GM11168 (cell line): ENCODE measurements at regions not wholly inside any gene's neighbourhood (a gene's known extent, or its start where the extent isn't known, plus 50 kb on each side); places are given as distances from the start of the nearest gene placed in this dataset.
"Not testable (repeated sequence)": the region's sequence is repeated elsewhere in the genome, so short reads cannot be mapped to it uniquely, and the experiment has no call there.

ENCODE experiments used
- in situ Hi-C: fragments of 300-500 bp; cut with MboI; formaldehyde crosslinking; loops from one replicate; pipeline ENCODE4 v1.12.0; 2022; ENCODE audit warnings: low sequenced_read_pairs; ENCODE audit not compliant: unreplicated experiment

GRCh38 chrX:40418813-40419195 is 162.0 kb upstream of the ATP6AP2 start:
- in situ Hi-C loops, result no loop called here

DNA sequence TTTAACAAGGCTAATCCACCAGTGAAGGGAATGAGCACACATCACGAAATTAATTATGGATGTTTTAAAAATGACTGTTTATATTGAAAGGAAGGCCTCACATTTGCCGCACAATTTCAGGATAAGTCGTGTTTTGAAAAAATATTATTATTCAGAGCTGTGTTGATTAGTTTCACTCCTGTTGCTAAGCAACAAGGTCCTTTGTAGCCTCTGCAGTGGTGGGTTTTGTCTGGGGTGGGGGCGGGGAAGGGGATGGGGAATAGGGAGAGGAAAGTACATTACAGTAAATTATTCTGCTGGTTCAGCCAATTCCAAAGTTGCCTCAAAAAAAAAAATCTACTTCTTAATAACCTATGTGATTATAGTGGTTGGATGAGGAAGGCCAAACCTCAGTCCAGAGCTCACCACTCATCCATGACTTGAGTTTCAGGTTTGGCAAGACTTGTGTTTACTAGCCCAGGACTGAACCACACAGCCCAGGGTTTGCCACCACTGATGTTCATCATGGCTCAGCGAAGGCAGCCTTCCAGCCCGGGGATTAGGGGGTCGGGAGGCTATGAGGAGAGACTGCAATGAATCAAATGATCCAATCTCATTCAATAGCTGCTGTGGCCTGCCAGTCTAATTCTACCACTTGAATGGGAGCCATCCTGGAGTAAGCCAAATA is 162.5 kb upstream of the ATP6AP2 start:
- in situ Hi-C loops, result no loop called here

DNA sequence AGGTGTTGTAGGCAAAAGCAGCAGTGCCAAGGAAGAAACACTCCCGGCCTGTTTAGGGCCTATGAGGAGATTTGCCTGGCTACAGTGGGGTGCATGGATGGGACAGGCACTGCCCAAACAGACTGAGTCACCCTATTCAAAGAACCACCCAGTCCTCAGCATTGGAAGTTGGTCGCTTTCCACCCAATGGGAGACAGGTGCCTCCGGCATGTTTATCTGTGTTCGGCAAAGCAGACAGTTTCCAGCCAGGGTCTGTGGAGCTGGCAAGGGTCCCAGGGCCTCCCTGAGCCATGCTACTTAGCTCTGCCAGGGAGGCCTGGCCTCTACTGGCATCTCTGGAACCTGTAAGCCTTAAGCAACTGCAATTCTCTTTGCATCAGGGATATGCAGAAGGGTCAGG is 165.1 kb upstream of the ATP6AP2 start:
- in situ Hi-C loops, result no loop called here

DNA sequence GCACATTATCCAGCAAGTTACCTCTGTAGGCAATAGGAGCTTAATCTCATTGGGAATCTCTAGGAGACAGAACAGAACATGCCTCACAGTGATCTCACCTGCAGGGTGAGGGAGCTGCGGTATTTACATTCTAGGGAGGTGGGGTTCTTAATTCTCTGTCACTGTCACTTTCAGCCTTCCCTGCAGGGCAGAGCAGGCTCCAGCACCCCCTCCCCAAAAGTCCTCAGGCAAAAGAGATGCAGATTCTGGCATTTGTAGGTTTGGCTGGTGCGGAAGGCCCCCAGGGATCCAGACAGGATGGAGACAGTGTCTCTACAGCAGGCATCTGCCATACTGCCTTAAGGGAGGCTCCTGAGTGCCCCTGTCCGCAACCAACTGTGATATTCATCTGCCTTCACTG is 166.4 kb upstream of the ATP6AP2 start:
- in situ Hi-C loops, result no loop called here

- in situ Hi-C loops, result no loop called here
Measured at GRCh38 chrX:40411340-40412111, 169.2 kb upstream of the ATP6AP2 start.

- in situ Hi-C loops, result no loop called here
Measured at GRCh38 chrX:40410859-40411258, 169.9 kb upstream of the ATP6AP2 start.

DNA sequence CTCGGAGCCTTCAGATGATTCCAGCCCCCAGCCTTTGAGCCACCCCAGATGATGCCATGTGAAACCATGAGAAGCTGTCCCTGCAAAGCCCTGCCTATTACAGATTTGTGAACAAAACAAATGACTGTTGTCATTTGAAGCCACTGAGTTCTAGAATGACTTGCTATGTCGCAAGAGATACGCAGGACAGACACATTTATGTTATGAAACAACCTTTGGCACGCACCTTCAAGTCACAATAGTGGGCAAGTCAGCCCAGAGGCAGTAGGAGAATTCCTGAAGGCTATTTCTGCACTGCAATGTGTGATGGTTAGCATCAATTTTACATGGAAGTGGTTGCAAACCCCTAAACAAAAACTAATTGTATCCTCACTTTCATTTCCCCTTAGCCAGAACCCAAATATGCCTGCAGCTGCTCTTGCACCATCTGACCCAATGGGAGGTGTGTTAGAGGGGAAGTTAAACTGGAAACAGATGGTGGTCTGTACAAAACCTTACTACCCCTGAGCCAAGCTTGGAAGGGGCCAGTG is 174.4 kb upstream of the ATP6AP2 start:
- in situ Hi-C loops, result no loop called here

DNA sequence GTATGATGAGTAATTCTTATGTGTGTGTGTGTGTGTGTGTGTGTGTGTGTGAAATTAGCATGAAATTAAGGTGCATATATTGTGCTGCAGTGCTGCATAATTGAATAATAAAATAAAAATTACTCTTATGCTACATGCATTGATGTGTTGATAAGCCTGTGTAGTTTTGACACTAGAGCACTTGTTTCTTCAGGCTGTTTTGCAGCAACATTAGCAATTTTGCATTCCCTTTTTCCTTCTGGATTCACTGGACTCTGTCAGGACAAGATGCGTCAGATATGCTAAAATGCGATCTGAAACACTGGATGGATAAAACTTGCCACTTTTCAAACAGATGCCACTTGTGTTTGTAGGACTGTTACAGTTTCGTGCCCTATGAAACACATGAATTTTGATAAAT is 175.4 kb upstream of the ATP6AP2 start:
- in situ Hi-C loops, result no loop called here

- in situ Hi-C loops, result no loop called here
Measured at GRCh38 chrX:40403757-40404156, 177.0 kb upstream of the ATP6AP2 start.

DNA sequence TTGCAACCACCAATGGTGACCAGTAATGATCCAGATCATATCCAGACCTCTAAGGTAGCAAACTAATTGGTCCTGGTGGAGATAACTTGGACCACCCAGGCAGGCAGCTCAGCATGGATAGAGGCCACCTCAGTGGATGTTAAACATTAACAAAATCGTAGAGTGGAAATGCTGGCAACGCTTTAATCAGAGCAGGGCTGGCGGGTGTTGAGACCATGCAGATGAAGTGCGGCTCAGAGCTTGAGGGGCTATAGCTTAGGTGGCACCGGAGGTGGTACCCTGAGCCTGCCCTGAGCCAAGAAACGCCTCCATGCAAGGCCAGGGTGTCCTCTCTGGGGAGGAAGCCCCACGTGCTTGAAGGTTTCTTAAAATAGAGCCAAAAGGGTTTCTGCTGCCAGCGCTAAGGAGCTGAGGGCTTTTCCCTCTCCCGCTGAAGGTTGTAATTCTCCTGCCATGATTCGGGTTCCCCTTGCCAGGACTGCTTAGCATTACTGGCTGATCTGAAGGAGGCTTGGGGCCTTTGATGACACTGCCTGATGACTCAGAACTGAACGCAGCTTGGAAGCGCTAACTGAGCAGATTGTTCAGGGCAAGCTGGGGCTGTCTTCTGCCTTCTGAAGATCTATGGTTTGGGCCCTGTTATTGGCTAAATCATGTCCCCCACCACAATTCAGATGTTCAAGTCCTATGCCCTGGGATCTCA is 177.8 kb upstream of the ATP6AP2 start:
- in situ Hi-C loops, result no loop called here

- in situ Hi-C loops, result no loop called here
Measured at GRCh38 chrX:40395102-40395501, 185.7 kb upstream of the ATP6AP2 start.

GRCh38 chrX:40394302-40394701 is 186.5 kb upstream of the ATP6AP2 start:
- in situ Hi-C loops, result no loop called here

- in situ Hi-C loops, result no loop called here
Measured at GRCh38 chrX:40392599-40392998, 188.2 kb upstream of the ATP6AP2 start.

DNA sequence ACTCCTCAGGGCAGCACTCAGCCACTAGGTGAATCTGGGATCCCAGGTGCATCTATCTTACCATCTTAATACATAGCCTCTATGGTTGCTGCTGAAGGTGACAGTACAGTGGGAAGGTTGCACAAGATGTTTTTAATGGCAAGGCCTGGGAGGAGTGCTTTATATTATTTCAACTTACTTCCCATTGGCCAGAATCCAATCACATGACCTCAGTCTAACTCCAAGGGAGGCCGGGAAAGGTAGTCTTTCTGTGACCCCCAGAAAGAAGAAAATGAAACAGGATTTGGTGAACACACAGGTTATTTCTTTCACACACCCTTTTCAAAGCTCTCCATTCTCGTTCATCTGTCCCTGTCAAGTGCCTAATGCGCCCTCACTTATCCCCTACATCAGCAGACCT is 189.1 kb upstream of the ATP6AP2 start:
- in situ Hi-C loops, result no loop called here

- in situ Hi-C loops, result no loop called here
Measured at GRCh38 chrX:40389555-40389954, 191.2 kb upstream of the ATP6AP2 start.

DNA sequence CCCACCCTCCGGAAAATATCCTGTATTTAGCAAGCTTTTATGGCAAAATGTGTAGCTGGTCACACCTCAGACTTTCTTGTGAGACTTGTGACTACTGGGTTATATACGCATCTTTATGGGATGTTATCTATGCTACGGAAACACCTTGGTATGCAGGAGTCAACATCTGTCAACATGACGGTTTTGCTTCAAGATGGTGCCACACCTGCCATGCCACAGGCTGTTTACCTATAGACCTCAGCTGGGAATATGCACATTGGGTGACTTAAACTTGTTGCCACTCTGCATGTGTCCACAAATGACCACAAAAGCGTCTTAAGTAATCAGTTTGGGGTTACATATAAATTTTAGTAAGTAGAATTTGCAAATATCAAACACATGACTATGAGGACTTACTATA is 192.3 kb upstream of the ATP6AP2 start:
- in situ Hi-C loops, result no loop called here

- in situ Hi-C loops, result not testable (repeated sequence)
Measured at GRCh38 chrX:40387869-40388268, 192.9 kb upstream of the ATP6AP2 start.

DNA sequence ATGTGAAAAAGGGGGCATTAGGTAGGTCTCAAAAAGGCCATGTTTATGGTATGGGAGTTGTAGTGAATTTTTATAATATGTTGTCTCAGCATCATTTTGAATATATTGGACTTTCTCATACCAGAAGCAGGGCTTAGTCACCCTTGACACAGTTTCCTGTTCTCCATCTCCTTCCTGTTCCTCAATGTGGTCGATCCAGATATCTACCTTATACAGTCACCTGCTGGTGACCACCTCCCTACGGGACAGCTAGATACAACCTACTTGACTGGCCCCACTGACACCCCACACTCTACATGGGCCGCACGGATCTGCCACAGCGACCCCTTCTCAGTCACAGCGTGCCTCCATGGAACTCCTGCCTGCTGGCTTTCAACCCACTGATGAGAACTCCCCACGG is 193.5 kb upstream of the ATP6AP2 start:
- in situ Hi-C loops, result not testable (repeated sequence)

DNA sequence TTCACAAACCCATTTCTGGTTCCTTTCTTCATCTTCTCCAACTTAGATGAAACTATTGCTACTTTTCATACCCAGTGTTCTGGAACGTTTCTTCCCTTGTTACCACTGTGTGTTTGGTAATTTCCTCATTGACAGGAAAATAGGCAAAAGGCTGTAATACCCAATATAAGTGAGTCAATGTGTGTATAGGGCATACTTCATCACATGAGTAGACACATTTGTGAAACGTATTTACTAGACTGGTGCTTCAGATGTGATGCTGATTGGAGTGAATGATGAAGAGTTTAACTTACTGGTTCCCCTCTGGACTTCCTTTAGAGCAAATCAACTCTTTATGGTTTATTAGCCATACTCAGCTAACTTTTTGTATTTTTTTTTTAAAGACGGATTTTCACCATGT is 195.1 kb upstream of the ATP6AP2 start:
- in situ Hi-C loops, result no loop called here

DNA sequence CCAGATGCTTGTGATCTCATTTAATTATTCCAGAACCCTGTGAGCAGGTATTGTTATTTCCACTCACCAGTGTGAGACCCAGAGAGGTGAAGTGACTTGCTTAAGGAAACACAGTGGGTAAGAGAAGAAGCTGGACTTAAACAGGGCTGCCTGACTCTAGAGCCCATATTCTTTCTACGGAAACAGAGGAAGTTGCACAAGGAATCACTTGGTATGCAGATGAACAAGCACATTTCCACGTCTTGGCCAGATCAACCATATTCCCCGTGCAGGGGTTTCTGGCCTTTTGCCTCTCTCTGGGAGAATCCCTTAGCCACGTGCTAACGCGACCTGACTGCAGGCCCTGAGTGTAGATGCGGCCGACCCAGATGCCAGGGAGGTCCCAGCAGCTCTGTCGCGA is 195.5 kb upstream of the ATP6AP2 start:
- in situ Hi-C loops, result no loop called here

GRCh38 chrX:40383969-40384368 is 196.8 kb upstream of the ATP6AP2 start:
- in situ Hi-C loops, result no loop called here
